Esophagus muscularis mucosa (tissue), 4 donors: ENCODE measurements at regions not wholly inside any gene's neighbourhood (a gene's known extent, or its start where the extent isn't known, plus 50 kb on each side); places are given as distances from the start of the nearest gene placed in this dataset.
A peak's percentile ranks its signal among the peaks of the same experiment; 100 is the strongest.

Source experiments
- DNase-seq: peaks from one replicate; pipeline ENCODE4 v3.0.0-alpha.2; 2017; ENCODE audit errors: extremely low spot score
- H3K27ac ChIP-seq, 4 donors: fragments of 200-600 bp; sonication (generic); replicated peaks in 1 of 4; 1 replicate in 3 of 4; 2 replicates in 1 of 4; pipeline ENCODE4 v1.5.1; 2016 to 2019; ENCODE audit warnings: mild to moderate bottlenecking in 1 of 4
- H3K27me3 ChIP-seq, 4 donors: fragments of 200-600 bp; sonication (generic); one replicate each; pipeline versions ENCODE4 v1.5.1 to v1.6.0; 2016 to 2019
- H3K36me3 ChIP-seq, 4 donors: fragments of 200-600 bp; sonication (generic); one replicate each; pipeline ENCODE4 v1.5.1; 2016 to 2019
- H3K4me1 ChIP-seq, 4 donors: fragments of 200-600 bp; sonication (generic); one replicate each; pipeline ENCODE4 v1.5.1; 2016 to 2019
- H3K4me3 ChIP-seq, 4 donors: fragments of 200-600 bp; sonication (generic); 1 replicate in 2 of 4; 2 replicates in 2 of 4; pipeline ENCODE4 v1.5.1; 2016 to 2019; ENCODE audit warnings: mild to moderate bottlenecking in 4 of 4, moderate library complexity in 1 of 4
- H3K9me3 ChIP-seq, 4 donors: fragments of 200-600 bp; sonication (generic); 1 replicate in 3 of 4; 2 replicates in 1 of 4; pipeline ENCODE4 v1.5.1; 2016 to 2019
- EP300 ChIP-seq: sonication (generic); formaldehyde crosslinking; IDR thresholded peaks from one replicate; pipeline ENCODE4 v1.6.1; 2017; ENCODE audit warnings: antibody characterized with exemption
- POLR2A ChIP-seq: fragments of 450-650 bp; IDR thresholded peaks from one replicate; pipeline ENCODE4 v1.6.1; 2017; ENCODE audit warnings: antibody characterized with exemption, moderate library complexity, mild to moderate bottlenecking, low read depth
- POLR2AphosphoS5 ChIP-seq, 2 donors: sonication (generic); formaldehyde crosslinking; IDR thresholded peaks; one replicate each; pipeline ENCODE4 v1.6.1; 2017; ENCODE audit warnings: antibody characterized with exemption in 2 of 2
- whole genome bisulfite sequencing: methylation state at CpG from one replicate; pipeline ENCODE4 v1.1.5; 2018; 5-methylcytosine and 5-hydroxymethylcytosine counted together
- intact Hi-C: fragments of 100-400 bp; cut with DNase I; formaldehyde crosslinking; loops from one replicate; pipeline ENCODE4 v1.15.1; 2023
- TF ChIP-seq, protein P1 (sequence below), 3 experiments: fragments of 200-600 bp in 2 of 3; fragments of 450-650 bp in 1 of 3; sonication (generic) in 2 of 3; IDR thresholded peaks; one replicate each; pipeline ENCODE4 v1.5.1; 2017 to 2019; ENCODE audit warnings: antibody characterized with exemption in 3 of 3, mild to moderate bottlenecking in 2 of 3, moderate library complexity in 1 of 3

DNA sequence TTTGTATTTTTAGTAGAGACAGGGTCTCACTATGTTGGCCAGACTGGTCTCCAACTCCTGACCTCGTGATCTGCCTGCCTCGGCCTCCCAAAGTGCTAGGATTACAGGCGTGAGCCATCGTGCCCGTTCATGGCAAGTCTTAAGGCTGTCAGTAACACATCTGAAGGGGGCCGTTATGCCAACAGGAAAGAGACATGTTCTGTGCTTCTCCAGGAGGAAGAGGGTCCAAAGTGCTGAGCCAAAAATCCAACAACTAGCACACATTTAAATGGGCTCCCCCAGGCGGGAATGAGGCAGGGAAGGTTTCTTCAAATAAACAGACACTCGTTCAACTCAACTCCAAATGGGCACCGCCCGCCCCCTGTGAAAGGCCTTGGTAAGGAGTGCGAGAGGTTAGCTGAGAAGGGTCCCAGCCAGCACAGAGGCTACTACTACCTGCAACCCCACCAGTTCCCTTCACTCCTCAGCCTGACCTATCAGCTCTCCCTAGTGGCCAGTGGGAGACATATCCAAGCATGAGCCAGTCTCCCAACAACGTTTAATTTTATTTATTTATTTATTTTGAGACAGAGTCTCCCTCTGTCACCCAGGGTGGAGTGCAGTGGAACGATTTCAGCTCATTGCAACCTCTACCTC lies 84.1 kb upstream of the DMRT1 start:
- 66% methylated on average over 13 of the region's 13 CpGs for WGBS
- no peak overlapping the region for H3K4me3 ChIP-seq
- H3K27ac ChIP-seq = no peak overlapping the region
- DNase-seq = peak; percentile 29
- H3K27me3 ChIP-seq = no peaks in the 10 kb centered on the region
- H3K4me1 ChIP-seq = peaks cover 6 to 17% (median 9%) of the 10 kb centered on the region in 4 donors
- TF ChIP-seq POLR2AphosphoS5 (IDR thresholded peaks at IDR 0.05) (no peak), EP300 (no peak), POLR2A (no peak)
- TF ChIP-seq, protein P1, sequence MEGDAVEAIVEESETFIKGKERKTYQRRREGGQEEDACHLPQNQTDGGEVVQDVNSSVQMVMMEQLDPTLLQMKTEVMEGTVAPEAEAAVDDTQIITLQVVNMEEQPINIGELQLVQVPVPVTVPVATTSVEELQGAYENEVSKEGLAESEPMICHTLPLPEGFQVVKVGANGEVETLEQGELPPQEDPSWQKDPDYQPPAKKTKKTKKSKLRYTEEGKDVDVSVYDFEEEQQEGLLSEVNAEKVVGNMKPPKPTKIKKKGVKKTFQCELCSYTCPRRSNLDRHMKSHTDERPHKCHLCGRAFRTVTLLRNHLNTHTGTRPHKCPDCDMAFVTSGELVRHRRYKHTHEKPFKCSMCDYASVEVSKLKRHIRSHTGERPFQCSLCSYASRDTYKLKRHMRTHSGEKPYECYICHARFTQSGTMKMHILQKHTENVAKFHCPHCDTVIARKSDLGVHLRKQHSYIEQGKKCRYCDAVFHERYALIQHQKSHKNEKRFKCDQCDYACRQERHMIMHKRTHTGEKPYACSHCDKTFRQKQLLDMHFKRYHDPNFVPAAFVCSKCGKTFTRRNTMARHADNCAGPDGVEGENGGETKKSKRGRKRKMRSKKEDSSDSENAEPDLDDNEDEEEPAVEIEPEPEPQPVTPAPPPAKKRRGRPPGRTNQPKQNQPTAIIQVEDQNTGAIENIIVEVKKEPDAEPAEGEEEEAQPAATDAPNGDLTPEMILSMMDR (IDR thresholded peaks at IDR 0.05) = peak; percentile 48 to 77 (median 67)
- no peaks in the 10 kb centered on the region for H3K9me3 ChIP-seq
- intact Hi-C loops = no loop called here
- no peaks in the 10 kb centered on the region for H3K36me3 ChIP-seq

DNA sequence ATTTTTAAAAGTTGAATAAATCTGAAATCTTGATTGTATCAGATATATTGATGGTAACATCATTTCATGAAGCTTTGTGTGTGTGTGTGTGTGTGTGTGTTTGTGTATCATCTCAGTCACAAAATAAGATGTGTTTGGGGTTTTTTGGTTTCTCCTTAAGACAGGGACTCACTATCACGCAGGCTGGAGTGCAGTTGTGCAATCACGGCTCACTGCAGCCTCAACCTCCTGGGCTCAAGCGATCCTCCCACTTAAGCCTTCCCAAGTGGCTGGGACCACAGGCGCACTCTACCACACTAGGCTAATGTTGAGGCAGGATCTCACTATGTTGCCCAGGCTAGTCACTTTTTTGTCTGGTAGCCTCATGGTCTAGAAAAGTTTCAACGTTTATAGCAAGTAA lies 83.4 kb upstream of the DMRT1 start:
- intact Hi-C loops = no loop called here

DNA sequence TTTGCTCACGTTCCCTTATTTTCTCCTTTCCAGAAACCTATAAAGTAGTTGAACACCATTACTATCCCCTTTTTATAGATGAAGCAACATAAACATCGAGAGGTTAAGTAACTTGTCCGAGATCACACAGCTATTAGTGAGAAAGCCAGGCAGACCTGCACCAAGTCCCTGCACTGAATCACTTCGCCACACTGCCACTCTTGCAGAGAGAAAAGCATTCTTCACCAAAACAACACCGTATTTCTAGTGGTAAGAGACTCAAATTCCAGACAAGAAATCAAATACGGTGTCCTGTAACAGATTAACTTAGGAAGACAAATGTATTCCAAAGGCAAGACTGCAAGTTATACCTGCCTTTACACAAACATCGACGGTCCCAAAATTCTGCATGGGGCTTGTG lies 82.0 kb upstream of the DMRT1 start:
- H3K36me3 ChIP-seq = no peaks in the 10 kb centered on the region
- H3K4me1 ChIP-seq = peaks cover 7 to 15% (median 14%) of the 10 kb centered on the region in 4 donors
- intact Hi-C loops = no loop called here
- no peak overlapping the region for H3K4me3 ChIP-seq
- no peak overlapping the region for H3K27ac ChIP-seq
- no peaks in the 10 kb centered on the region for H3K27me3 ChIP-seq
- WGBS = 84% methylated on average over 8 of the region's 8 CpGs
- no peak for DNase-seq
- TF ChIP-seq POLR2AphosphoS5 (IDR thresholded peaks at IDR 0.05) (no peak), EP300 (no peak), POLR2A (no peak)
- TF ChIP-seq, protein P1 (IDR thresholded peaks at IDR 0.05) = no peak
- no peaks in the 10 kb centered on the region for H3K9me3 ChIP-seq

More for the DNA sequence above, 83.4 kb upstream of the DMRT1 start:
- WGBS = 79% methylated on average over 5 of the region's 5 CpGs
- Histone ChIP-seq H3K36me3 (no peaks in the 10 kb centered on the region), H3K4me1 (peaks cover 6 to 13% (median 7%) of the 10 kb centered on the region in 4 donors), H3K9me3 (no peaks in the 10 kb centered on the region), H3K27ac (no peak overlapping the region), H3K4me3 (no peak overlapping the region), H3K27me3 (no peaks in the 10 kb centered on the region)
- DNase-seq = no peak
- no peak for TF ChIP-seq EP300
- TF ChIP-seq POLR2A = no peak
- TF ChIP-seq, protein P1 (IDR thresholded peaks at IDR 0.05) = no peak
- TF ChIP-seq POLR2AphosphoS5 (IDR thresholded peaks at IDR 0.05) = no peak

DNA sequence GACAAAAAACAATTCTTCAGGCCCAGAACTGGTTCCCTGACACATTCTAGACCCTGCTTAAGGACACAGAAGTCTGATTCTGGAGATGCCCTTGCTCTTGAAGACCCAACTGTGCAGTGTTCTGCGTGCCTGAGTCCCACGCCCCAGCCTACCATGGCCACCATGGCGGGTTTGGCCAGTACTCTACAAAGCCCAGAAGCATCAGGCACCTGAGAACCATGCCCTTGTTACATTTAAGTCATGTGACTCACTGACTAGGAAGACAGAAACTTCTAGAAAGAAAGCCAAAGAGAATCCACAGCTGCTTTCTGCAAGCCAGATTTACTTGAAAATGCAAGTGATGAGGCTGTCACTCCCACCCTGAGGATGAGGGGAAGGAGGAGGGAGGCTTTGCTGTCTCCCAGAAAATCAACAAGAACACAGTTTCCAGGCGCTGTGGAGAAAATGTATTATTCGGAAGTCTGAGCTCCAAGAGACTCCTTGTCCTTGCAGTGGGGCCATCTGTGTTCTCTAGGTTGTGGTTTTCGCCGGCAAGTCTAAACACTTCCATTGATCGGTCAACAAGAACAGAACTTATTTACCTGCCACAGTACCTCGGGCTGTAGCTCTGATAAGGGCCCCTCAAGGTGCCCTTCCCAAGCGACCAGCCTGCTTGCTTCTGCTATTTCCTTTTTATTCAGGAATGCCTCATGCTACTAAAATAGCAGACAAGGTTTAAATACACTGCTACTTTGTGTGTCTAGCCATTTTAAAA lies 81.3 kb upstream of the DMRT1 start:
- DNase-seq = no peak
- 89% methylated on average over 8 of the region's 10 CpGs for WGBS
- Histone ChIP-seq H3K9me3 (no peaks in the 10 kb centered on the region), H3K36me3 (no peaks in the 10 kb centered on the region), H3K4me3 (no peak overlapping the region), H3K27me3 (no peaks in the 10 kb centered on the region), H3K27ac (no peak overlapping the region), H3K4me1 (peaks cover 7 to 15% (median 14%) of the 10 kb centered on the region in 4 donors)
- TF ChIP-seq POLR2A (no peak), POLR2AphosphoS5 (IDR thresholded peaks at IDR 0.05) (no peak), EP300 (no peak)
- TF ChIP-seq, protein P1 (IDR thresholded peaks at IDR 0.05) = no peak
- intact Hi-C loops = loop anchor here (10.0 kb wide), 3 partner anchors 245 to 375 kb away; no protein-coding TSS in a partner anchor
